Femur (tissue), 1 donor: ENCODE measurements at regions not wholly inside any gene's neighbourhood (a gene's known extent, or its start where the extent isn't known, plus 50 kb on each side); places are given as distances from the start of the nearest gene placed in this dataset.

ENCODE experiments used
- DNase-seq: peaks from one replicate; pipeline ENCODE4 v3.0.0-alpha.2; 2017

DNA sequence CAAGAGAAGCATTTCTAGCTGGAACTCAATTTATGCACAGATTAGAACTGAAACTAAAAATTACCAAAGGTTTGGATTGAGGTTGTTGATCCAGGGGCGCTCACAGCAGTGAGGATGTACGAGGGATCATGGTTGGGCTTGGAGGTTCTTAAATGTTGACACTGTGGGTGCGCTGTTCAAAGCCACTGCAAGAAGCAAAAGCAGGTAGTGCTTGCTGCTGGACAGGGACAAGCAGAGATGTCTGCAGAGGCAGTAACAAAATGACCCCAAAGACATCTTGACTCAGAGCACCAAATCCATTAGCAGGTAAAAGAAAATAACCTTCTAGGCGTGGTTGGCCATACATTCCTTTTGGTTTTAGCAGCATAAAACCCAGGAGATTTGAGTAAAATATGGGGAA lies 468.4 kb downstream of the ZSWIM6 start:
- no peak for DNase-seq

DNA sequence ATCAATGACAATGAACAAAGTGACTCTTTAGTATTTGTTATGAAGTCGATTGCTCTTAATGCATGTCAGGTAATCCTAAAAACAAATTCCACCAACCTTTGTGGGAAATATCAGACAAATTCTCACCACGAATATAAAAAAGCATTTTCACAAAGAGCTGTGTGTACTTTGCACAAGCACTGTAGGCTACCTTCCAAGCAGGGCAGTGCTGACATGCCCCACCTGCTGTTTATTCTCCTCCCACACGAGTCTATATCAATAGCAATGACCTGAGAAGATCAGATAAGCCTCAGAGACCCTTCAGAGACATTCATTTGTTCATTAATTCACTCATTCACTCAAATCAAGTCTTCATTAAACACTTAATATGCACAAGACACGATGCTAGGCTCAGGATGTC lies 469.1 kb downstream of the ZSWIM6 start:
- no peak for DNase-seq

DNA sequence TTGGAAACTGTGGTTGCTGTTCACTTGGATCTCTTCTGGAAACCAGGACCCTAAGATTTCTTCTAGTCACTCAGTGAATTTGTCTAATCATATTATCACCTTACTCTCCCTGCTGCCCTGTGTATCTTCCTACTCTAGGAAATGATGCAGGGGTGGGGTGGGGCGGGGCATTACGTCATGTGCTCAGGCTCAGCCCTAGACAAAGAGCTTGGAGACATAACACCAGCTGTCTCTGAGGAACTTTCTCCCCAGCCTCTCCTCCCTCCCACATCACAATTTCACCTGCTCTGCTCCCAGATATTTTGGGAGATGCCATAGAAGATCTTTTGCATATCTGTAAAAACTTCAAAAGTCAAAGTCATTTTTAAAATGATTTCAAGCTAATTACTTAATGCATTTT lies 470.4 kb downstream of the ZSWIM6 start:
- no peak for DNase-seq

DNA sequence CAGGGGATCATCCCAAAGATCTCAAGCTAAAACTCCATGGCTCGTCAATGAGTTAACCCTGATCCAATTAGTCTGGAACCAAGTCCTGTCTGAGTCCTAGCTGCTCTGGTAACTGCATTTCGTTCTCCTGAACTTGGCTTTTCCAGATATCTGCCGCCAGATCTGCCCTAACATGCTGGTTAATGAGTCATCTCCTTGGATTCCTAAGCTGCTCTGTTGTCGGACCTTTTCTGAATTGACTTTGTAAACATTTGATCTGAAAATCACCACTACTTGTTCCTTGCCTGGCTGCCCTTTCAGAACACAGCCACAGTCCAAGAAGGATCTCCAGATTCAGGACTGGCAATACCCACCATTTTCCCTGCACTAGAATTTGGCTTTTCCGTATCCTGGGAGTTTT lies 473.0 kb downstream of the ZSWIM6 start:
- no peak for DNase-seq

DNA sequence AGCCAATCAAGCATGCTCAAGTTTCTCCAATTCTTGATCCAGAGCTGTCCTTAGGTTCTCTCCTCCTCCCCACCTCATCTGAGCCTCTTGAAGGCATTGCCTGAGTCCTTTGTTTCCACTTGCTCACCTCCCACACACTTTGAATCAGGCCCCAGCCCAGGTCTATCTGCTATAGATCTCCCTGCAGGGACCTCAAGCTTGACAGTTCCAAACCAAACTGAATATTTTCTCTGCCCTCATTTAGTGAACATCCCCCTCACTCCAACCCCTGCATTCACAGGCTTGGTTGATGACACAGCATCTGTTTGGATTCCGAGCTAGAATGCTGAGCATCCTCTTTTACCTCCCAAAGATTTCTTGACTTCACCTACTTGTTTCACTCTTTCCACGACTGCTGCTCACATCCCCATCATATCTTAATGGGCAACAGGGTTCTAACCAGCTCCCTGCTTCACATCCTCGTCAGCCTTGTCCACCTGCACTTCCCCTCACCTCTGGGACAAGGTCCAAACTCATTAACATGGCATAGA lies 474.5 kb downstream of the ZSWIM6 start:
- no peak for DNase-seq

DNA sequence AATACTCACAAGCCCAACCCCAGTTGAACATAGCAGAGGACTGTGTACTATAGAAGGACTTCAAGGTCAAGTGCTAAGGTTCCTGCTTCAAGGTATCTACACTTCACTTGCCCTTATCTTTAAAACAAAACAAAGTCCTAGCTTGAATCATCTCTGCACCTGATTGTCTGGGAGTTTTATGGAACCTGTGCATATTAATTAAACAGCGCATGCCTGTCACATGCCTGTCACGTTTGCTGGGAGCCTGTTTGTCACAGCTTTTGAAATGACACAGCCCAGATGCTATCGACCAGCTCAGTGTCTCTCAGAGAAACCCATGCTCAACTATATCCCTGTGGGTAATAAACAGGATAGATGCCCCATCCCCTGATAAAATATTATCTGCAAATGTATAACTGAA lies 476.0 kb downstream of the ZSWIM6 start:
- no peak for DNase-seq

DNA sequence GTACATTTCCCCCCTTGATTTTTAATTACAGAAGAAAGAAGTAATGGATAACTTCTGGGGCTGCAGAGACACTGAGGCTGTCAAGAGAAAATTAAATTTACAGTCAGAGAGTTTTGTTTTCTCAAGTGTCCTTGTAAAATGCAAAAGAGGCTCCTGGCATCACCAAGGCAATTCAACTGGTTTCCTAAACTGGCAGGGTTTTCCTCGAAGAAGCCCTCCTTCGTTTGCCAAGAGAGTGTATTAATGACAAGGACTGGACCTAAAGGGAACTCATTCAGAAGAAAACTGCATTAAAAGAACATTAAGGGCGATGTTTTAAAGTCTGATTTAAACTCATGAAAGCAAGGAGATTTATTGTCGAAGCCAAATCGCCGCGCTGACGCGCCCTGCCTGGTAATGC lies 476.9 kb downstream of the ZSWIM6 start:
- no peak for DNase-seq

DNA sequence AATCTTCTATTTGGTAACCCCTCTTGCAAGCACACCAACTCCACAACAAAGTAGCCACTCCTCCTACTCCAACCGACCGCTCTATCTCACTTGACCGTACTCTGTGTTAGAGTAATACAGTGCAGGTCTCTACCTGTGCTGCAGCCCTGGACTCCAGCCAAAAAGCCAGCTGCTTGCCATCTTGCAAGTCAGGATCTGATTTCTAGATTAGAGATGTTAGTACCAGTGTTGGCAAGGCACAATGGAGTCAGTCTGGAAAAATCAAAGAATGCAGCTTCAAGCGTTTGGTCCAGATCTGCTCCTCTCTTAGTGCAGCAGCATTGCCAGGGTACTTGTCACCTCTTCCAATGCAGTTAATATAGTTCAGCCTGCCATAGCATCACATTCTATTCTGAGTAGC lies 477.6 kb downstream of the ZSWIM6 start:
- DNase-seq: no peak

DNA sequence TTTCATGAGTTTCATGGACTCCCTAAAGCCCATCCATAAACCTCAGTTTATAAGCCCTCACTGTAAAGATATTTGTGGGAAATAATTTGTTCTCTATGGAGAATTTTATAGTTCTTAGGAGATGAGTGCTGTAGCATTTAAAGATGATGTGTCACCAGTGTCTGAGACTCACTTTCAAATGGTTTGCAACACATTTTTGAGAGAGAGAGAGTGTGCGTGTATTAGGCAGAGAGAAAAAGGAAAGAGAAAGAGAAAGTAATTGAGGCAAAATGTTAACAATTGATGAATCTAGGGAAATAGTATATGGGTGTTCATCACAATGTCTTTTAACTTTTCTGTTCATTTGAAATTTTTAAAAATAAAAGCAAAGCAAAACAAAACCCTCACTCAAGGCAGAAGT lies 479.0 kb downstream of the ZSWIM6 start:
- DNase-seq: no peak

DNA sequence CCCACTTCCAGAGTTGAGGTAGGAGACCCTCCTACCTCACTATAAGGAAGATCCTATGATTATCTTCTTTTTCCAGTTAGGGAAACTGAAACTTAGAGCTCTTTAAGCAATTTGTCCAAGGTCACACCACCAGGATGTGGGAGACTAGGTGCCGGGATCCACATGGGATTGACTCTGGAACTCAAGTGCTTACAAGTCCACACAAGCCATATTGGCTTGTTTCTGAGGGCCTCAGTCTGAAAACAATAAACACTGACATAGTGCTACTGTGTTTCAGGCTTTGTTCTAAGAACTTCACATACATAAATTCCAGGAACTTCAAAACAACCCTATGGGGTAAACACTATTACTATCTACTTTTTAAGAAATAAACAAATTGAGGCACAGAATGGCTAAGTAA lies 481.3 kb downstream of the ZSWIM6 start:
- DNase-seq: no peak

DNA sequence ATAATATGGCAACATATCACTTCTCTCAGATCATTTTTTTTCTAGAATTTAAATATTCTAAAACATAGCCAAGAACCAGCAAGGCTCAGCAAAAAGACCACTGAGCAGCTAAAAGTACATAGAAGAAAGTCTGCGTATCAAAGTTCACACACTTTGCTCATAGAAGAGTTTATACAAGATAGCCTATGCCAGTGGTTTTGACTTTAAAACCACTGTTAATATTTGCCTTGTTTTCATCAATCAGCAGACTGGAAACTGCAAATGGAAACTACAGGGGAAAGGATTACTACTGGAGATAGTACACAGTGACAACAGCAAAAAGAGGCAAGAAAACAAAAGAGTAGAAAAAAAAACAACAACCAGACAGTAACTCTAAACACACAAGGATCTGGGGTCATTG lies 483.3 kb downstream of the ZSWIM6 start:
- no peak for DNase-seq

DNA sequence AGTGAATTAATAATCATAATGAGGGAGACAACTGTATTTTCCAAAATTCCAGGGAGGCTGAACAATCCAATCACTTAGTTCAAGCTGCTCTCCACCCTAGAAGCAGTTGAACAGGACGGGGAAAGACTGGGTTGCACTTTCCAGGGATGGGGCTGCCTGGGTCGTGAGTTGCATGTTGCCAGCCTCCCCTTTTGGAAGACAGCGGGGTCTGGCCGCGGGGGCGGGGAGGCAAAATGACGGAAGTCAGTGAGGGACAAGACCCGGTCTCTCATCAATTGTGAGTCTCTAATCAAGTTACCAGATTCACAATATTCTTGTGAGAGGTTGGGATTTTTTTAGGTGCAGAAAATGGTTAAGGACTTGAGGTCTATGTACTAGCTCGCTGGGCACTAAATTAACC lies 484.1 kb downstream of the ZSWIM6 start:
- no peak for DNase-seq

DNA sequence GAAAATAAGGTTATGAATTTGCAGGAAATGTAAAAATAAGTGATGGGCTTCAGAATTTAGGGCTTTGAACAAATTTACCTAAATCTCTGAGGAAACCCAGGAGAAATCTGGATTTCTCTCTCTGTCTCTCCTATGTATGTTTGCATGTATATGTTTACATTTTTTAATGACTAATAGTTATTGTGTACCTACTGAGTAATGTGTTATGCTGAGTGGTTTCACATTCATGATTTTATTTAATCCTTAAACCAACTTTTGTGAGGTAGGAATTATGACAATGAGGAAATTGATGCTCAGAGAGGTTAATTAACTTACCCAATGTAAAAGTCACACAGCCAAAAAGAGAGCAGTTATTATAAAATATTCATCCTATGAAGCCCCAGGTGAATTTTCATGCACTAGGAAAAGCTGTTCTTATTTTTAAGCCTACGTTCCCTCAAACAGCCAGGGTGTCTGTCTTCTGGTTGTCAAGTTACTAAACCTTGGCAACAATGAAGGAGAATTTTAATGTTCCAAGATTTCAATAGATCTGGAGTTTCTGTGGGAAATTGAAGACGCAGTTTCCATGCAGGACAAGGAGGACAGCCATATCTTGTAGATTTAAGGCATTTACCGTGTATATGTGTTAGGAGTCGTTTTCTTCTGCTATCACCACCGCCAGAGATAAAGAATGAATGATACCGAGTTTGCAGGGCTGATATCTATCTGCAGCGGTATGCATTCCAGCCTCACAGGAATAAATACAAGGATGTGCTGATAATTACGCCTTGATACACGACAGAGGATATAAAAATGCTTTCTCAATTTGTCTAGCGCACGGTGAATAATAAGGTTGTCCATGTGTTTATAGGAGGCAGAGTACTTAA lies 484.8 kb downstream of the ZSWIM6 start:
- DNase-seq: no peak

DNA sequence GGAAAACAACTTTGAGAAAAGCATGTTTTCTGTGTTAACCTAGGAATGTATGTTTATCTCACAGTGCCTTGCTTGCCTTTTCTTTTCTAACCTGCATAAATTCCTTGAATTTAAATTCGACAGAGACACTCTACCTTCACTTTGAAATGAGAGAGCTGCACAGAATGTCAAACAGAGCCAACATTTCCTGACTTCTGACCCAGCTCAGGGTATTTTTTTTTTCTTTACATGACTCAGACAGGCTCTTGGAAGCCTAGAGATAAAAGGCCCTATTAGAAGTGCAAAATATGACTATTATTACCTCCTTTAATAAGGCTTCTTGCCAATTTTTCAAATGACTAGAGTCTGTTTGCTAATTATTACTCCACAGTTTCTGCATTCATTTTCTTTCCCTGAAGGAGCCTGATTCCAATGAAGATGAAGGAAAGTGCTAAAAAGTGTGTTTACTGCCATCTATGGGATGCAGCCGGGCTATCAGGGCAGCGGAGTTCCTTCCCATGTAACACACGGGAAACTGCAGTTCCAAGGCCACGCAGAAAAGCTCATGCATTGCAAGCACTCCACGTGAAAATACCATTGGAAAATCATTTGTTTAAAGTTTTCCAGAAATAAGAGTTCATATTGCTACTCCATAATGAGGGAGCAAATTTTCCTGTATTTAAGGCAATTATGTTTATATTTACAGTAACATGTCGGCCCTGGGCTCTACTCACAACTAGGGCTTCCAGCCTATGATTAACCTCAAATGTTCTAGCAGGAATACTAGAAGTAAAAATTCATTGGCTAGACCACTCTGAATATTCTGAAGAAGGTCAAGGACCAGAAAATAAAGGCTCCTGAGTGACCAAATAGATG lies 485.6 kb downstream of the ZSWIM6 start:
- DNase-seq: peak; percentile 62

DNA sequence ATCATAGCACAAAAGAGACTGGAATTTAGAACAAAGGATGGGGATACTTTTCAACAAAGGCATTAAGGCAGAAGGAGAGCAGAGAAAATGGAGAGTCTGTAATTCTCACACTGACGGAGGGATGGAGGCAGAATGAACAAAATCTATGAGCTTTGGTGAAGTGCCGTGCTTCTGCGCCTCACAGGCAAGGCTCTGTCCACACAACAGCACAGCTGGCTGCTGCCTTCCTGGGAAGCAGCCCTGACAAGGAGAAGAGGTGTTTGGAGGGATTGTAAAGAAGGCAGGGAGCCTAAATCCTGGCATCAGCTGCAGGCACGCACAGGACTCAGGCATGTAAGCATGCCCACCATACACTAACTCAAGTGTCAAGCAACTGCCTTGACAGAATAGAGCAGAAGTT lies 485.2 kb upstream of the KIF2A start:
- no peak for DNase-seq

DNA sequence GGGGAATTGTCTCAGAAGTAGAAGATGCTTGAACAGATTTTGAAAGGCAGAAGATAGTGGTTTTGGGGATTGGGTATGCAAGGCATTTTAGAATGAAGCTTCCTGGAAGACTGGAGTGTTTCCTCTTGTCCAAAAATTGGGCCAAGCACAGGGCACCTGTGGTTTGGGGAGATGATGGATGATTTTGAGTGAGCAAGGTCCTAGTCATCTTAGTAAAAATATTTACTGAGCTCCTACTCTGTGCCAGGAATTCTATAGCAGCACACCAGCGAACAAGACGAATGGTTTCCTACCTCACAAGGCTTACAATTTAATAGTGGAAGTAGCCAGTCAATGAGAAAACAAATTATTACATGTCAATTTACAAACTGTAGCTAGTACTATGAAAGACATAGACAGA lies 484.4 kb upstream of the KIF2A start:
- DNase-seq: no peak

DNA sequence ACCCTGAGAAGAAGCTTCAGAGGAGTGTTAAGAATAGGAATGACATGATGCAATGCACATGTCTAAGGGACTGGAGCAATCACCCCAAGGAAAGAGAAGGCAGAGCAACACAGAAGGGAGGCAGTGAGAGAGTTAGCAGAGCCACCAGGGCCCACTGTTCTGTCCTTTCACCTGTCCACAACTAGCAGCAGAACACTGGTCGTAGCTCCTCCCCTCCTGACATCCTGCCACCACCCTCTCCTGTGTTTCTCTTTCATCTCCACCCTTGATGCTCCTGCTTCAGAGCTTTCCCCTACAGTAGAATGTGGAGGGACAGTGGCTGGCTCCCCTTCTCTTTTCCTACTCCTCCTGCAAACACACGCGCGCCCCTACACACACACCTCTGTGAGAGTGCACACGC lies 483.4 kb upstream of the KIF2A start:
- no peak for DNase-seq

DNA sequence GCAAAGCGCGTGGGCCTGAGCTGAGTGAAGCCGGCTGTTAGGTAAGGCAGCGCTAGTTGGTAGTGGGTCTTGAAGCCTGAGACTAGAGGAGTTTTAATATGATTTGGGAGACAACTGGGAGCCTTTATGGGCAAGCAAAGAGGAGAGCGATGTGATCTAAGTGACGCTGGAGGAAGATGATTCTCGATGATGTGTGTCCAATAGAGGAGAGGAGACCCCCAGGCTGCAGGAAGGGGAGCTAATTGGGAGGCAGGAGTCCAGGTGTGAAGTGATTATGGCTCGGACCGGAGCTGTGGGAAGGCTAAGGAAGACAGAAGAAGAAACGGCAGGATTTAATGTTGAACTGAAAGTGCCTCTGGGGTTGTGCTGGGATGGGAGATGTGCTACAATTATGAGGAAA lies 482.9 kb upstream of the KIF2A start:
- no peak for DNase-seq

DNA sequence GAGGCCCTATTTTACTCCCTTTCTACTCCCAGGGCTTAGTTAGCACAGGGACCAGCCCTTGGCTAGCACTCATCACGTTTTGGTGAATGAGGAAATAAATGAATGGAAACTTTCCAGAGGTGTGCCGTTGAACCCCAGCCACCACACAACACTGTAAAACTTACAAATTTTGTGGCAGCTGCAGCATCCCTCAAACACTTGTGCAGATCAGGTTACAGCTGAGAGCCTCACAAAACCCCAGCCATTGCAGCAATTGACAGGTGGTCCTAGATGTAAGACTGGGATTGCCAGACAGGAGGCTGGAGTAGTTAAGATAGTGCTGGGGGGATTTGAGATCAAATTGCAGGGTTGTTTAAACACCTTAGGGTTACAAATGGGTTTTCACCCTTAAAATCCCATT lies 482.2 kb upstream of the KIF2A start:
- peak; percentile 23 for DNase-seq

DNA sequence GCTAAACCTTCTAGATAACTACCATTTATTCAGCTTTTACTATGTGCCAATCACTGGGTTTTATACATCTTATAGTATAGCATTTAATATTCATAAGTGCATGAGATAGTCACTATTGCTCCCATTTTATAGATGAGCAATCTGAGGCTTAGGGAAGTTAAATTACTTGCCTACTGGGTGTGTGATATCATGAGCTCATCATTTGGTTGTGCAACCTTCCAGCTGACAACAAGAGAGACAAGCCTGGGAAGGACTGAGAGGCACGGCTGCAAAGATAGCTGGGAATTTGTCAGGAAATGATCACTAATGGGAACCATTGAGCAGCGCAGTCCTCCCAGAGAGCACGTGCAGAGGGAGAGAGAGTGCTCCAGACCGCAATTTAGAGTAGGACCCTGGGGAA lies 481.6 kb upstream of the KIF2A start:
- DNase-seq: no peak

DNA sequence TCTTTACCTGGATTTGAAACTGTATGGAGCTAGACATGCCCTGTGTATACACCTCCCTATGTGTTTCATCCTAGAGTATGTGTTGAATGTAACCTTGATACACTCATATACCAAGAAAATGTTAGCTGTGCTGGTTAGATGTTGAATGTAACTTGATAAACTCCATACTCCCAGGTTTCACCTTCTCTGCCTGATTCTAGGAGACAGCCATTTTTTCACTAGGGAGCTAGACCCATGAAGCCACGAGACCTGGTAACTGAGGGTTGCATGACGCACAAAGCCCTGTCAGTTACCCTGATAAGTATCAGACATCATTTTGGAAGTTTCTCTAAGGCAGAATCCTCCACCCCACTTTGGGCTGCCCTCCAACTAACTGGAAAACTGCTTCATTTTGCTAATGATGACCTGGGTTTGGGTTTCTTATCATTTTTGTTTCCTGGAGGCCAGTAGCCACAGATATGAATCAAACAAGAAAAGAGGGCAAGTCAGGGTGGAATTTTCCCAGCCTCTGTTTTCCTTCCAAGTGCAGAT lies 478.5 kb upstream of the KIF2A start:
- DNase-seq: no peak

DNA sequence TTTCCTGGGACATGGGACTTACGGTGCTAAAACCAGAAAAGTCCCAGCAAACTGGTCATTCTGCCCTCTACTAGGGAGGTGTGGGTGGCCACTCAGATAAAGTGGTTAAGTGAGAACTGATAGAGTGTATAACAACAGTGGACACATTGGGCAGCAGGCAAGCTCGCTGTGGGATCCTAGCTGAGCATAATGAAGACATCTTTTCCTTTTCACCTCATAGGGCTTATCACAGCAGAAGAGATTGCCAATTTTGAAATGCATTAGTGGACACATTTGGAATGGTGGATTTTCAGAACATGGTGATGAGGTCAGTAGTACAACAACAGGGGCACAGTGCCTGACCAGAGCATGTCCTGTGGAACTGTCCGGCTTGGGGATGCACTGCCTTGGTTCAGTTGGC lies 477.1 kb upstream of the KIF2A start:
- no peak for DNase-seq

DNA sequence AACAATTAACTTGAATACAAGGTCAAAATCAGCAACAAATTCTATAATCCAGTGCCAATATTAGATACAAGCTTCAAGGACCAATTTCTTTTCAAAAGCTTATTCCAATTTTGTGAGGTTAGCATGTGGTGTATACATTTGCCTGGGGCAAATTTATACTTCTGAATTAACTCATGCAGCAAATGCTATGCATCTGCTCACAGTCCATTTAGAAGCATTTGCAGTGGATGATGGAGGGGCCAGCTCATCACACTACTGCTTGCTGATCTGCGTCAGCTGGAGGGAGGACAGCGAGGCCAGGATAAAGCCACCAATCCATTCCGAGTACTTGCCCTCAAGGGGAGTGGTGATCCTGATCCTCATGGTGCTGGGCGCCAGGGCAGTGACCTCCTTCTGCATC lies 474.3 kb upstream of the KIF2A start:
- no peak for DNase-seq

DNA sequence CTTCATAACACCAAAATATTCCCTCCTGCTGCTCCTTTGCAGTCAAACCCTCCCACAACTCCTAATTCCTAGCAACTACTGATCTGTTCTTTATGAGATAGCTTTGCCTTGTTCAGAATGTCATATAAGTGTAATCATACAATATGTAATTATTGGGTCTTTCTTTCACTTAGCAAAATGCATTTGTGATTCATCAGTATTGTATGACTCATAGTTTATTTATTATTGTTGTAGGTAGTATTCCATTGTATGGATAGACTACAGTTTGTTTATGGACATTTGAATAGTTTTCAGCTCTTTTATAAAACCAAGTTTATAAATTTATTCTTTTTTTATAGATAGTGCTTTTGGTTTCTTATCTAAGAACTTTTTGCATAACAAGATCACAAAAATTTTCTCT lies 468.2 kb upstream of the KIF2A start:
- DNase-seq: no peak
